ENCODE measurements at regions not wholly inside any gene's neighbourhood (a gene's known extent, or its start where the extent isn't known, plus 50 kb on each side); places are given as distances from the start of the nearest gene placed in this dataset.

DNA sequence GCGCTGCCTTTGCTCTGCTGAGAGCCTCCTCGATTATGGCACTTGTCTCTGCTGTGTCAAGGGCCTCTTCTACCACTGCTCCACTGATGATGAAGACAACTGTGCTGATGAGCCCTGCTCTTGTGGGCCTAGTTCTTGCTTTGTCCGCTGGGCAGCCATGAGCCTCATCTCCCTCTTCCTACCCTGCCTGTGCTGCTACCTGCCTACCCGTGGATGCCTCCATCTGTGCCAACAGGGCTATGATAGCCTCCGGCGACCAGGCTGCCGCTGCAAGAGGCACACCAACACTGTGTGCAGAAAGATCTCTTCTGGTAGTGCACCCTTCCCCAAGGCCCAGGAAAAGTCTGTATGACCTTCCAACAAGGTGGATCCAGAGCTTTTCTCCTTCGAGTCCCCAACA is 106.8 kb upstream of the VAMP7 start:
- Histone ChIP-seq H3K27ac (no peak overlapping the region), H3K36me3 (ENCODE audit: insufficient read depth in 1 of 2, low read depth in 1 of 2) (no peaks in the 10 kb centered on the region), H3K27me3 (ENCODE audit: insufficient read depth in 3 of 3, low read length in 2 of 3) (no peaks in the 10 kb centered on the region), H3K4me1 (no peaks in the 10 kb centered on the region), H3K9me3 (no peaks in the 10 kb centered on the region), H3K4me3 (no peak overlapping the region)
- TF ChIP-seq, protein P1, sequence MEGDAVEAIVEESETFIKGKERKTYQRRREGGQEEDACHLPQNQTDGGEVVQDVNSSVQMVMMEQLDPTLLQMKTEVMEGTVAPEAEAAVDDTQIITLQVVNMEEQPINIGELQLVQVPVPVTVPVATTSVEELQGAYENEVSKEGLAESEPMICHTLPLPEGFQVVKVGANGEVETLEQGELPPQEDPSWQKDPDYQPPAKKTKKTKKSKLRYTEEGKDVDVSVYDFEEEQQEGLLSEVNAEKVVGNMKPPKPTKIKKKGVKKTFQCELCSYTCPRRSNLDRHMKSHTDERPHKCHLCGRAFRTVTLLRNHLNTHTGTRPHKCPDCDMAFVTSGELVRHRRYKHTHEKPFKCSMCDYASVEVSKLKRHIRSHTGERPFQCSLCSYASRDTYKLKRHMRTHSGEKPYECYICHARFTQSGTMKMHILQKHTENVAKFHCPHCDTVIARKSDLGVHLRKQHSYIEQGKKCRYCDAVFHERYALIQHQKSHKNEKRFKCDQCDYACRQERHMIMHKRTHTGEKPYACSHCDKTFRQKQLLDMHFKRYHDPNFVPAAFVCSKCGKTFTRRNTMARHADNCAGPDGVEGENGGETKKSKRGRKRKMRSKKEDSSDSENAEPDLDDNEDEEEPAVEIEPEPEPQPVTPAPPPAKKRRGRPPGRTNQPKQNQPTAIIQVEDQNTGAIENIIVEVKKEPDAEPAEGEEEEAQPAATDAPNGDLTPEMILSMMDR (IDR thresholded peaks at IDR 0.05), result no peak
- intact Hi-C loops (cut with DNase I), result no loop called here
- DNase-seq, result no peak
- ATAC-seq, result no peak
- WGBS, 3 donors, result 62 to 78% (median 69%) methylated on average over 8 of the region's 8 CpGs

DNA sequence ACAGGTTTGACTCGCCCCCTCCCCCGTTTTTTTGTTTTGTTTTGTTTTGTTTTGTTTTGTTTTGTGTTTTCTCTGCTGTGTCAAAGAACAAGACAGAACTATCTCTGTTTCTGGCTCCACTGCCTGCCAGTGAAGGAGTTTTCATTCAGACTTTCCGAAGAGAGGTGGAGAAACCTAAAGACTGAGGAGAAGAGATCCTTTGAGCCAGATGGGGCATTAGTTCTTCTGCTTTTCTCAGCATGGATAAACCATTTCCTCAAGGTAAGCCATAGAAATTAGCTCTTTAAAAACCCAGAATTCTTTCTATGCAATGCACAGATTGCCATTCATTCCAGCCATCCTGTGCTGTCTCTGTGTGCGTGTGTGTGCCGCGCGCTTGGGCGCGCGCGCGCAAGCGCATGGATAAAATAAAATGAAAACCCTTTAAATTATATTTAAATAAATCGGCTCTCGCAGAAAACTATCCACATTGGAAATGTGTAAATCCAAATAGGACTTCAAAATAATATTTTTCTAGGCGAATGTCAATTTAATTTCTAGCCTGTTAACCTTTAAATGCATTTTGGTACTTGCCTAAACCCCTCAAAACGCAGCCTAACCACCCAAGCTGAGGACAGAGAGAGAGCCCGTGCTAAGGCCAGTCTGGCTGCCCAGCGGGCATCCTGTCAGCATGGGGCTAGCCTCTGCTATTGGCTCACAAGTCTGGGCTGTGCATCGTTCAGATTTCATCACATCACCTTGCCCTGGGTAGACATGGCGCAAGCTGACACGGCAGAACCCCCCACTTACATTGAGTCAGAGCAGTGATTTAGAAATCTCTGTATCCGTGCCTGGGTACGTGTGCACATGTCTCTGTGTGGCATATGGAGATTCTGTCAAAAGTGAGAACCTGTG is 113.0 kb upstream of the VAMP7 start:
- H3K27ac ChIP-seq, result no peak overlapping the region
- ATAC-seq (peak; percentile 57 to 88 (median 80)), DNase-seq (peak; percentile 27 to 55)
- no peaks in the 10 kb centered on the region for H3K4me1 ChIP-seq
- TF ChIP-seq, protein P1 (IDR thresholded peaks at IDR 0.05), result no peak
- WGBS, 3 donors, result 47 to 49% (median 48%) methylated on average over 24 of the region's 24 CpGs
- no peaks in the 10 kb centered on the region for H3K9me3 ChIP-seq
- H3K4me3 ChIP-seq, result peak overlapping the region; percentile 52
- no peaks in the 10 kb centered on the region for H3K36me3 ChIP-seq (ENCODE audit: insufficient read depth in 1 of 2, low read depth in 1 of 2)
- no peaks in the 10 kb centered on the region for H3K27me3 ChIP-seq (ENCODE audit: insufficient read depth in 3 of 3, low read length in 2 of 3)
- intact Hi-C loops (cut with DNase I), result loop anchor here in 1 of 2 donors (5.0 kb wide), 2 partner anchors 51 to 156 kb away; partner anchors contain the start of genes SPRY3 and TMLHE

DNA sequence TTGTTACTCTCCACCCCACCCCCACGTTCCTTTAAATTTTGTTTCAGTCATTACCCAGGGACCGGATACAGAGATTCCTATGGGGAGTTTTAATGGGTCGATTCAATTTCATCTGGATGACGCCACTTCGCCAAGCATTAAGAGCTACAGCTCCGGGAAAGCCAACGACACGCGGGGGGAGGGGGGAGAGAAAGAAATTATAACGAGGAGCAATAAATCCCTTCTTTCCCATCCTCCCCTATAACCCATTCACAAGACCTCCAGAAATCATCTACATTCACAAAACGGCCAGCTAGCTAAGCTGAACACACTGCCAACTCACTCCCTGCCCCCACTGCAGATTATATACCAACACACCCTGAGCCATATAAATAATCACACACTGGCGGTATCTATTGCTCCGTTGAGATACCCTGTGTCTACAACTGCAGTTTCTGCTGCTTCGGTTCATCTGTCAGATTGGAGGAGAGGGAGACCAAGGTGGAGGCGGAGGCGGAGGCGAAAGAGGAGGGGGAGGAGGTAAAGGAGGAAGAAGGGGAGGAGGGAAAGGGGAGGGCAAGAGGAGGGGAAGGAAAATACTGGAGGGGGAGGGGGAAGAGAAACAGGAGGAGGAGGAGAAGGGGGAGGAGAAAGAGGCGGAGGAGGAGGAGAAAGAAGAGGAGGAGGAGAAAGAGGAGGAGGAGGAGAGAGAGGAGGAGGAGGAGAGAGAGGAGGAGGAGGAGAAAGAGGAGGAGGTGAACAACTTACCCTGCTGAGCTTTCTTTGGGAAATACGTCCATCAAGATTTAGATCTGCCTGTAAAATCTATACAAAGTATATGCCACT is 113.9 kb upstream of the VAMP7 start:
- H3K4me3 ChIP-seq, result peak overlapping the region; percentile 64
- H3K36me3 ChIP-seq (ENCODE audit: insufficient read depth in 1 of 2, low read depth in 1 of 2), result no peaks in the 10 kb centered on the region
- H3K27me3 ChIP-seq (ENCODE audit: insufficient read depth in 3 of 3, low read length in 2 of 3), result no peaks in the 10 kb centered on the region
- TF ChIP-seq, protein P1 (IDR thresholded peaks at IDR 0.05), result no peak
- ATAC-seq (peak; percentile 75 to 90 (median 86)), DNase-seq (peak; percentile 21 to 52)
- intact Hi-C loops (cut with DNase I), result loop anchor here in 1 of 2 donors (5.0 kb wide), 2 partner anchors 50 to 155 kb away; partner anchors contain the start of genes SPRY3 and TMLHE
- H3K27ac ChIP-seq, result peak overlapping the region; percentile 72
- WGBS, 3 donors, result 26 to 29% (median 27%) methylated on average over 18 to 19 of the region's 19 CpGs
- H3K9me3 ChIP-seq, result peaks cover 5% of the 10 kb centered on the region
- H3K4me1 ChIP-seq, result no peaks in the 10 kb centered on the region

DNA sequence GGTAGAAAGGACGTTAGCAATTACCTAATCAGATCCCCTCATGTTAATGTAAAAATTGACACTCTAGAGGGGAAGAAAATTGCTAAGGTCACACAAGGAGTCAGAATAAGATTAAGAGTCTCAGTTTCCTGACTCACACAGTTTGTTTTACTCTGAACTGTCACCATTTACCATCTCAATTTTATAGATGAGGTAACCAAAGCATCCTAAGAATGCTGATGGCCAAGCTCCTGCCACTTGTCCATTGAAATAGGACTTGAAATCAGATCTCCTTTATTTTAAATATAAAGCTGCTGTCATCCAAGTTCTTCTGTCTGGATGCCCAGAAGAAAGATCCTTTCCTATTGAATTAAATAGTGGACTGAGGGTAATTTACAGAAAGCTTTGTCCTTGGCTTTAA is 114.8 kb upstream of the VAMP7 start:
- peaks cover 5% of the 10 kb centered on the region for H3K9me3 ChIP-seq
- no peaks in the 10 kb centered on the region for H3K27me3 ChIP-seq (ENCODE audit: insufficient read depth in 3 of 3, low read length in 2 of 3)
- intact Hi-C loops (cut with DNase I), result loop anchor here in 1 of 2 donors (5.0 kb wide), 2 partner anchors 49 to 154 kb away; partner anchors contain the start of genes SPRY3 and TMLHE
- ATAC-seq, result peak in 3 of 4 donors; percentile 17 to 57 (median 47)
- DNase-seq, result no peak
- WGBS, 3 donors, result 16 to 27% (median 25%) methylated on average over 1 of the region's 1 CpG
- TF ChIP-seq, protein P1 (IDR thresholded peaks at IDR 0.05), result no peak
- peak overlapping the region; percentile 64 for H3K4me3 ChIP-seq
- H3K27ac ChIP-seq, result peak overlapping the region; percentile 72
- no peaks in the 10 kb centered on the region for H3K4me1 ChIP-seq
- no peaks in the 10 kb centered on the region for H3K36me3 ChIP-seq (ENCODE audit: insufficient read depth in 1 of 2, low read depth in 1 of 2)

Data from psoas muscle (tissue), 7 donors.